GM19025 (cell line): ENCODE measurements at regions not wholly inside any gene's neighbourhood (a gene's known extent, or its start where the extent isn't known, plus 50 kb on each side); places are given as distances from the start of the nearest gene placed in this dataset.
"Not testable (repeated sequence)": the region's sequence is repeated elsewhere in the genome, so short reads cannot be mapped to it uniquely, and the experiment has no call there.

Experiments
- ATAC-seq: cut with Tn5 transposase; IDR thresholded peaks from one replicate; pipeline ENCODE4 v1.9.1; 2021; ENCODE audit warnings: mild to moderate bottlenecking, low read depth, moderate library complexity; ENCODE audit not compliant: unreplicated experiment

GRCh38 chr13:108082481-108082880 lies 132.9 kb downstream of the LIG4 start:
- no peak for ATAC-seq

GRCh38 chr13:108077284-108077683 lies 138.1 kb downstream of the LIG4 start:
- ATAC-seq, result no peak

GRCh38 chr13:108074429-108074828 lies 140.9 kb downstream of the LIG4 start:
- not testable (repeated sequence) for ATAC-seq

- ATAC-seq, result no peak
These were observed 144.4 kb downstream of the LIG4 start for GRCh38 chr13:108070925-108071324.

GRCh38 chr13:108070491-108070890 lies 144.8 kb downstream of the LIG4 start:
- no peak for ATAC-seq

- ATAC-seq, result no peak
These were observed 145.7 kb downstream of the LIG4 start for GRCh38 chr13:108069521-108070210.

GRCh38 chr13:108064372-108064771 lies 151.0 kb downstream of the LIG4 start:
- not testable (repeated sequence) for ATAC-seq

GRCh38 chr13:108060111-108060510 lies 155.2 kb downstream of the LIG4 start:
- no peak for ATAC-seq

GRCh38 chr13:108056278-108056677 lies 159.1 kb downstream of the LIG4 start:
- ATAC-seq, result no peak

GRCh38 chr13:108049211-108049610 lies 166.1 kb downstream of the LIG4 start:
- no peak for ATAC-seq

- ATAC-seq, result no peak
These were observed 170.4 kb downstream of the LIG4 start for GRCh38 chr13:108044954-108045353.

- ATAC-seq, result not testable (repeated sequence)
These were observed 172.5 kb downstream of the LIG4 start for GRCh38 chr13:108042866-108043265.

GRCh38 chr13:108037348-108037747 lies 178.0 kb downstream of the LIG4 start:
- ATAC-seq, result no peak

- no peak for ATAC-seq
These were observed 178.9 kb downstream of the LIG4 start for GRCh38 chr13:108036411-108036932.

GRCh38 chr13:108034909-108035410 lies 180.4 kb downstream of the LIG4 start:
- no peak for ATAC-seq

- ATAC-seq, result no peak
These were observed 181.3 kb downstream of the LIG4 start for GRCh38 chr13:108033800-108034707.

GRCh38 chr13:108031865-108032264 lies 183.5 kb downstream of the LIG4 start:
- ATAC-seq, result no peak

GRCh38 chr13:108030769-108031168 lies 184.6 kb downstream of the LIG4 start:
- ATAC-seq, result no peak

- no peak for ATAC-seq
These were observed 188.5 kb downstream of the LIG4 start for GRCh38 chr13:108026680-108027410.

- ATAC-seq, result no peak
These were observed 195.3 kb downstream of the LIG4 start for GRCh38 chr13:108020027-108020426.
